Natural killer cell (primary cell): ENCODE measurements at regions not wholly inside any gene's neighbourhood (a gene's known extent, or its start where the extent isn't known, plus 50 kb on each side); places are given as distances from the start of the nearest gene placed in this dataset.

Experiments
- ATAC-seq, 3 donors: fragments of 150-1000 bp in 2 of 3; fragments of 200-7000 bp in 1 of 3; cut with Tn5 transposase; 1 replicate in 1 of 3; 2 replicates in 2 of 3; pipeline ENCODE4 v1.10.0; 2021; ENCODE audit warnings: mild to moderate bottlenecking in 2 of 3, moderate library complexity in 2 of 3
- DNase-seq, 2 donors: peaks; one replicate each; pipeline versions ENCODE4 v3.0.0 to v3.0.0-alpha.2; 2013 to 2021; ENCODE audit warnings: mixed read lengths in 1 of 2
- H3K27ac ChIP-seq: one replicate; pipeline ENCODE4 v1.5.1; 2013; ENCODE audit warnings: mild to moderate bottlenecking, low read length
- H3K27me3 ChIP-seq: one replicate; pipeline ENCODE4 v1.6.1; 2013; ENCODE audit warnings: low read length; ENCODE audit not compliant: control insufficient read depth, insufficient read depth
- H3K36me3 ChIP-seq: one replicate; pipeline ENCODE4 v1.6.1; 2013; ENCODE audit warnings: low read length; ENCODE audit not compliant: control insufficient read depth, insufficient read depth
- H3K4me1 ChIP-seq: one replicate; pipeline ENCODE4 v1.6.1; 2013; ENCODE audit warnings: low read length; ENCODE audit not compliant: control insufficient read depth, insufficient read depth
- H3K4me3 ChIP-seq: one replicate; pipeline ENCODE4 v1.5.1; 2013; ENCODE audit warnings: low read length
- H3K9me3 ChIP-seq: one replicate; pipeline ENCODE4 v1.6.1; 2013; ENCODE audit warnings: low read length; ENCODE audit not compliant: control insufficient read depth, insufficient read depth
- H3K27ac Mint-ChIP-seq, 2 donors: one replicate each; pipeline ENCODE4 v1.8.0; 2022; ENCODE audit warnings: mild to moderate bottlenecking in 2 of 2, mixed read lengths in 2 of 2, moderate library complexity in 1 of 2
- H3K27me3 Mint-ChIP-seq, 2 donors: one replicate each; pipeline ENCODE4 v1.8.0; 2022; ENCODE audit warnings: low read depth in 2 of 2, mixed read lengths in 2 of 2
- H3K36me3 Mint-ChIP-seq: one replicate; pipeline ENCODE4 v1.8.0; 2022; ENCODE audit warnings: mixed read lengths
- H3K4me1 Mint-ChIP-seq, 2 donors: one replicate each; pipeline ENCODE4 v1.8.0; 2022; ENCODE audit warnings: mixed read lengths in 2 of 2
- H3K4me3 Mint-ChIP-seq: one replicate; pipeline ENCODE4 v1.8.0; 2022; ENCODE audit warnings: mild to moderate bottlenecking, moderate library complexity, mixed read lengths
- H3K9me3 Mint-ChIP-seq, 2 donors: one replicate each; pipeline ENCODE4 v1.8.0; 2022; ENCODE audit warnings: mixed read lengths in 2 of 2
- CTCF ChIP-seq: fragments of 200-600 bp; IDR thresholded peaks from one replicate; pipeline ENCODE4 v1.8.0; 2022; ENCODE audit warnings: antibody characterized with exemption
- WGBS: methylation state at CpG from one replicate; pipeline ENCODE4 v1.1.7; 2013; ENCODE audit warnings: missing lambda C conversion rate; ENCODE audit not compliant: insufficient coverage; 5-methylcytosine and 5-hydroxymethylcytosine counted together
- intact Hi-C: fragments of 100-400 bp; cut with micrococcal nuclease; formaldehyde crosslinking; loops from one replicate; pipeline ENCODE4 v1.14.2; 2022

DNA sequence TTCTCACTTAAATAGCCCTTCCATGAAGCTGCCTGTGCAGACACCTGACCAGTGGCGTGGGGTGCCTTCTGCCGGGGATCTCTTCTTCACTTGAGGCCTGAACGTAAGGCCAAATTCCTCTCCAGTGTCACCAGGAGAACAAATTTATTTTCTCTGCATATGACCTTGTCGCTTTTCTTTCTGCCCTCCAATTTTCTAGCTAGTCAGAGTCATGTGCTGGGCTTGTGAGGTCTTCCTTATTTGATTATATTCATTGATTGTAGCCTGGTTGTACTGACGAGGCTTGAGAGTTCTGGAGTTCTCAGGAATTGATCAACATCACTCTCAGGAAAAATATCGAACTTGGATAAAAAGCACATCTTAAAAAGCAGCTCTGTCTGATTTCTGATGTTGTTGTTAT is 255.7 kb downstream of the BUB3 start:
- peaks cover 6 to 15% of the 10 kb centered on the region in 2 donors for H3K27me3 Mint-ChIP-seq
- Histone ChIP-seq H3K4me3 (no peak overlapping the region), H3K4me1 (no peaks in the 10 kb centered on the region), H3K27me3 (no peaks in the 10 kb centered on the region), H3K27ac (no peak overlapping the region), H3K36me3 (no peaks in the 10 kb centered on the region), H3K9me3 (no peaks in the 10 kb centered on the region)
- H3K9me3 Mint-ChIP-seq = peaks cover 0 to 3% of the 10 kb centered on the region in 2 donors
- intact Hi-C loops = no loop called here
- no peak for DNase-seq
- H3K27ac Mint-ChIP-seq = no peak overlapping the region
- H3K4me3 Mint-ChIP-seq = no peak overlapping the region
- peaks cover 5% of the 10 kb centered on the region for H3K36me3 Mint-ChIP-seq
- no peak for TF ChIP-seq CTCF
- ATAC-seq = no peak
- WGBS = 83% methylated on average over 6 of the region's 6 CpGs
- no peaks in the 10 kb centered on the region for H3K4me1 Mint-ChIP-seq

- H3K4me3 Mint-ChIP-seq = no peak overlapping the region
- intact Hi-C loops = no loop called here
- ATAC-seq (no peak), DNase-seq (no peak)
- Histone ChIP-seq H3K27me3 (peaks cover 3% of the 10 kb centered on the region), H3K9me3 (no peaks in the 10 kb centered on the region), H3K4me1 (no peaks in the 10 kb centered on the region), H3K36me3 (no peaks in the 10 kb centered on the region), H3K4me3 (no peak overlapping the region), H3K27ac (no peak overlapping the region)
- H3K27ac Mint-ChIP-seq = no peak overlapping the region
- no peak for TF ChIP-seq CTCF
- no peaks in the 10 kb centered on the region for H3K4me1 Mint-ChIP-seq
- H3K27me3 Mint-ChIP-seq = peaks cover 6 to 31% of the 10 kb centered on the region in 2 donors
- no peaks in the 10 kb centered on the region for H3K36me3 Mint-ChIP-seq
- no peaks in the 10 kb centered on the region for H3K9me3 Mint-ChIP-seq
- 95% methylated on average over 2 of the region's 2 CpGs for WGBS
Observed at GRCh38 chr10:123413353-123413752, 252.8 kb upstream of the GPR26 start.

DNA sequence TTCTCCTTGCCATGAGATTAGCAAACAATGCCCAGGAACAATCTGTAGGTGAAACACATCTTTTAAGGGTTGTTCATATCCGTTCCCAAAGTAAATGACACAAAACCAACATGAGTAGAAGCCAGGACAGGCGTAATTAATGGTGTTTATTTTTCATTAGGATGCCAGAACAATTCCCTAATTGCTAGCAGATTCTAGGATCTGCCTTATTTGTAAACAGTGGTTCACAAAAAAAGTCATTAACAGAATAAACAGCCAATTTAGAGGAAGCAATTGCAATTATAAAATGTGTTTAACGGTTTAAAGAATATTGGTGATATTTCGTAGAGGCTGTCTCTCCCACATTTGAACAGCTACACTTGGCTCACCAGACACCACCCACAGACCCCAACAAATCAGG is 250.6 kb upstream of the GPR26 start:
- H3K27me3 Mint-ChIP-seq = peaks cover 6 to 22% of the 10 kb centered on the region in 2 donors
- 83% methylated on average over 2 of the region's 4 CpGs for WGBS
- no peak for TF ChIP-seq CTCF
- Histone ChIP-seq H3K9me3 (no peaks in the 10 kb centered on the region), H3K36me3 (no peaks in the 10 kb centered on the region), H3K4me3 (no peak overlapping the region), H3K4me1 (no peaks in the 10 kb centered on the region), H3K27me3 (peaks cover 3% of the 10 kb centered on the region), H3K27ac (no peak overlapping the region)
- DNase-seq (no peak), ATAC-seq (no peak)
- H3K4me3 Mint-ChIP-seq = no peak overlapping the region
- H3K9me3 Mint-ChIP-seq = no peaks in the 10 kb centered on the region
- no peaks in the 10 kb centered on the region for H3K36me3 Mint-ChIP-seq
- no peaks in the 10 kb centered on the region for H3K4me1 Mint-ChIP-seq
- no peak overlapping the region for H3K27ac Mint-ChIP-seq
- intact Hi-C loops = no loop called here

DNA sequence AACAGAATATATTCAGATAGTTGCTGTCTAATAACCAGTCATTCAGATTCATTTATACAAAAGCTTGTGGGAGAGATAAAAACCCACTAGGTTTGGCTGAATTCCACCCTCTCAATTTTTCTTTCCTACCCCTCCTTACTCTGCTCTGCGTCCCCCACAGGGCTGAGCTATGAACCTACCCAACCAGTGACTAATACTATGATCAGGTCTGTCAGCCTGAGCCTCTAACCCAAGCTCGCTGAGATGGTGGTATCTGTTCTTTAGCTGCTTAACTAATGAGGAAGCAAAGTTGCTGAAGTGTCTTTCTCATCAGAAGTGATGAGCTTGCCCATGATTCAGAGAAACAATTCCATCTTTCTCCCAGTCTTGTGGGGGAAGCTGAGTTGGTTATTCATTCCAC is 248.7 kb upstream of the GPR26 start:
- intact Hi-C loops = no loop called here
- H3K27ac Mint-ChIP-seq = no peak overlapping the region

More for the DNA sequence above, 248.7 kb upstream of the GPR26 start:
- H3K27me3 ChIP-seq = peaks cover 3% of the 10 kb centered on the region
- Mint-ChIP-seq H3K9me3 (no peaks in the 10 kb centered on the region), H3K4me1 (no peaks in the 10 kb centered on the region), H3K4me3 (no peak overlapping the region), H3K27me3 (peaks cover 6 to 20% of the 10 kb centered on the region in 2 donors), H3K36me3 (no peaks in the 10 kb centered on the region)
- H3K9me3 ChIP-seq = no peaks in the 10 kb centered on the region
- no peaks in the 10 kb centered on the region for H3K36me3 ChIP-seq
- no peak overlapping the region for H3K27ac ChIP-seq
- DNase-seq (no peak), ATAC-seq (no peak)
- H3K4me3 ChIP-seq = no peak overlapping the region
- H3K4me1 ChIP-seq = no peaks in the 10 kb centered on the region
- no peak for TF ChIP-seq CTCF
- 55% methylated on average over 2 of the region's 2 CpGs for WGBS
